OCI-LY3 (cell line): ENCODE measurements at regions not wholly inside any gene's neighbourhood (a gene's known extent, or its start where the extent isn't known, plus 50 kb on each side); places are given as distances from the start of the nearest gene placed in this dataset.

ENCODE experiments used
- CTCF ChIP-seq: fragments of 200-600, 300-600 bp; sonication (generic); IDR thresholded peaks from 2 replicates; pipeline ENCODE4 v1.5.1; 2014; ENCODE audit warnings: antibody characterized with exemption, low read length, low read depth
- EZH2phosphoT487 ChIP-seq: fragments of 200-600 bp; shearing (Covaris generic); IDR thresholded peaks from 2 replicates; pipeline ENCODE4 v1.6.1; 2018; ENCODE audit warnings: antibody characterized with exemption, mixed run types, low read depth

- TF ChIP-seq CTCF (no peak), EZH2phosphoT487 (no peak)
Observed at GRCh38 chr6:144757730-144758129, 472.6 kb downstream of the UTRN start.
